HG02970 (cell line): ENCODE measurements at regions not wholly inside any gene's neighbourhood (a gene's known extent, or its start where the extent isn't known, plus 50 kb on each side); places are given as distances from the start of the nearest gene placed in this dataset.
"Not testable (repeated sequence)": the region's sequence is repeated elsewhere in the genome, so short reads cannot be mapped to it uniquely, and the experiment has no call there.

Experiments used
- ATAC-seq: cut with Tn5 transposase; IDR thresholded peaks from one replicate; pipeline ENCODE4 v1.9.1; 2021; ENCODE audit warnings: mild to moderate bottlenecking, moderate library complexity, moderate number of reproducible peaks; ENCODE audit not compliant: unreplicated experiment, low FRiP score

DNA sequence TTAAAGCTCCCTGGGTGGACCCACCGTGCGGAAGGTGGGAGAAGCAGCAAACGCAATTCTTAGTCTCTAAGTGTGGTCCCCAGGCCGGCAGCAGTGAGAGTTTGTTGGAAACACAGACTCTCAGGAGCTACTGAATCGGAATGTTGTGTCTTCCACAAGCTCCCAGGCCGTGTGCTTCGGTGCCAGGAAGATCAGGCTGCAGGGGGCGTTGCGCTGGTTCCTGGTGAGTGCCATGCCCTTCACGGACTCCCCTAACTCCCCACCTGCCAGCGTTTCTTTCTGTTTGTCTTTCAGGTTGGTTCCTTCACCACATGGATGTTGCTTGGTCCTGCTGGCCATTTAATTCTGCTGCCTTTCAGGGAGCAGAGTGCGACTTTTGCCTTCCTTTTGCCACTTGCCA is 91.2 kb upstream of the PITRM1 start:
- no peak for ATAC-seq

GRCh38 chr10:3263082-3263481 is 90.5 kb upstream of the PITRM1 start:
- ATAC-seq = no peak

DNA sequence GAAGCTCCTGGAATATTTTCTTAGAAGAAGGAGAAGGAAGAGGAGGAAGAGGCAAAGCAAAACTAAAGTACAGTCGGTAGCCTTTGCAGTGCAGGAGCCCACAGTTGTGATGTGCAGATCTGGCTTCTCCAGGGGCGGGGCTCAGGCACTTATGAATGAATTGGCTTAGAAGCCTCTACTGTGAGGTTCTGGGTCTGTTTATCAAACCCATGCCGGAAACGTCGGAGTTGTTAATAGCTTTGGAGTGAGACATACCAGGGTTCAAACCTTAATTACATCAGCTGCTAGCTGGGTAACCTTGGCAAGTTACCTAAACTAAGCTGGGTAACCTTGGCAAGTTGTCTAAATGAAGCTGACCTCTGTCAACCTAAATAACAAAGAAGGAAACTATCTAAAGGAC is 89.3 kb upstream of the PITRM1 start:
- no peak for ATAC-seq

DNA sequence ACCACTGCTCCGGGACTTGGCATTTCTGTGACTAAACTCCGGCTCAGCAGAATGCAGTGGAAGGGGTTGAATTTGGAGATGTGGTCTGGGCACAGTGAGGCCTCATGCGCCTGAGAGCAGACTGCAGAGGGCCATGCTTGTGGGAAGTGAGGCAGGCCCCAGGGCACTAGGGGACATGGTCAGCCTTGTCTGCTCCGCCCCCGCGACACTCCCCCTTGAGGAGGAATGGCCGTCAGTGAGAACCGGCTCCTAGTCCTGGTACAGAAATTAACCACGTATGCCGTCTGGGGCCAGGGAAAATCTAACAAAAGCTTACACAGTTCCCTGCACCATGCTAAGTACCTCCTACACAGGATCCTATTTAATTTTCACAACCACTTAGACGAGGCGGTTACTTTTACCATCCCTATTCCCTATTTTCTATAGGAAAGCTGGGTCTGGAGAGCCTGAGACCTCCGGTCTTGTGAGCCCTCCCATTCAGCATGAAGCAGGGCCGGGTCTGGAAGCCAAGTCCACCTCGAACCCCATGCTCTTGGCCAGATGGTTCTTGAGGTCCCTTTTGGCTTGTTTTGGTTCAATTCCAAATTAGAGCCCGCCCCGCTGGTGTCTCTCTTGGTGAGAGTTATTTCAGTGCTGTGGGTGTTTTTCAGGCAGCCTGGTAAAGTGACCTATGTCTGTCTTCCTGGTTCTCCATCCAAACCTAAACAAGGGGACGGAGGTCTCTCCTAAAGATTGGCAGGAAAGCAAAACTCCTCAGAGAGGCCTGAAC is 87.7 kb upstream of the PITRM1 start:
- no peak for ATAC-seq

DNA sequence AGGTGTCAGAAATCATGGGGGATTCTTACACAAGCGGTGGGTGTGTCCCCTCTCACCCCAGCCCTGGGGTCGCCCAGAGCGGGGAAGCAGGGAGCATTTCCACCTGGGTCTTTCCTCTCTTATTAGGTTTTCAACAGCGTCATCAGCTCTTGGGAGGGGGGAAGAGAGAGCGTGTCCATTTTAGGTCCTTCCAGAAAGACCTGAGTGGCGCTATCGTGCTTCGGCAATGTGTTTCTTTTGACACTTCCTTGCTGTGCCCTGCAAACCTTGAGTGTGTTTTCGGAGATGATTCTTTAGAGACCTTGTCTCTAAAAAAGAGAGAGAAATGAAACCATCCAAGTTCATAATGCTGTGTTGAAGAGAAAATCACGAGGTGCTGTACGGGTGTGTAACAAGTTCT is 86.9 kb upstream of the PITRM1 start:
- no peak for ATAC-seq

DNA sequence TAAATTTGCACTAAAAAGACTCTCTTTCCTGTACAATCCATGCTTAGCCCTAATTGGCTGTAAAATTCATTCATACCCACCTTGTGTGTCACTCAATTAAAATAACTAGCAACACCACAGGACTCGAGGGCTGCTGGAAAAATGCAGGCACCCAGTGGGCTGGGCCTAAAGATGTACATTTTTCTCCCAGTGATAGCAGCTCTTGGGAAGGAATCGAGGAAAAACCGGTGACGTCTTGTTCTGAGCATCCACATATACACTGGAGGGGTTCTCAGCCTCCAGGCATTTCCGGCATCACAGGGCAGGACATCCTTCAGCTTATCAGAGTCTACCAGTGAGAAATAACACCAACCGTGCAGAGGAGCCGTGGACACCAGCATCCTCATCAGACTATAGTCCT is 85.8 kb upstream of the PITRM1 start:
- no peak for ATAC-seq

DNA sequence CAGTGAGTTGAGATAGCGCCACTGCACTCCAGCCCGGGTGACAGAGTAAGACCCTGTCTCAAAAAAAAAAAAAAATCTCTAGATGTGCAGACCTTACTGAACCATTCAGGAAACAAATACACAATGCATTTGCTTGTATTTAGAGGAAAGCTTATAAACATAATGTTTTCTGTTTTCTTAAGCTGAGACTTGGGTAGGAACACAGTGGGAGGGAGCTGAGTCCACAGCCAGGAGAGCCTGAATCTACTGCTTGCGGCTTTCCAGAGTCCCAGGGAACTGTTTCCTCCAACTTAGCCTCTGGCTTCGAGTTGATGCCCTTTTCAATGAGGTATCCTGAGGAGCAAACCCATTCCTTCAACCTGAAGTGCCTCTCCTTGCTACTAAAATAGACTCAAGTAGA is 83.0 kb upstream of the PITRM1 start:
- no peak for ATAC-seq

DNA sequence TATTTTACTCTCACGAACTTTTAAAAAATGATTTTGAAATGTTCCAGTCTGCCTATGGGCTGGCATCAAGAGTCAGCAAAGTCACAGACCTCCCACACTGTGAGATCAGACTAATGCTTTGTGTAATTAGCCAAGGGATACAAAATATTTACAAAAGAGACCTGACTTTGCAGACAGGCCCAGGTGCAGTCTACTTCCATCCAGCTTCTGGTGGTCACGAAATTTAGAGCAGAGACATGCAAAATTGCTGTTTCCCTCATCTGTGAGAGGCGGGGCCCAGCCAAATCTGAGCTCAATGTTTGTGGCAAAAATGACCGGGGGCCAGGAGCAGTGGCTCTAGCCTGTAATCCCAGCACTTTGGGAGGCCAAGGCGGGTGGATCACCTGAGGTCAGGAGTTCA is 82.5 kb upstream of the PITRM1 start:
- no peak for ATAC-seq

DNA sequence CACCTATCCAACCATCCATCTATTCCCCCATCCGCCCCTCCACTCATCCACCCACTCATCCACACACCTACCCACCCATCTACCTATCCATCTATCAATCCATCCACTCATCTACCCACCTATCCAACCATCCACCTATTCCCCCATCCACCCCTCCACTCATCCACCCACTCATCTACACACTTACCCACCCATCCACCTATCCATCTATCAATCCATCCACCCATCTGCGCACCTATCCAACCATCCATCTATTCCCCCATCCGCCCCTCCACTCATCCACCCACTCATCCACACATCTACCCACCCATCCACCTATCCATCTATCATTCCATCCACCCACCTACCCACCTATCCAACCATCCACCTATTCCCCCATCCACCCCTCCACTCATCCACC is 81.4 kb upstream of the PITRM1 start:
- ATAC-seq = not testable (repeated sequence)

GRCh38 chr10:3251172-3251571 is 78.6 kb upstream of the PITRM1 start:
- ATAC-seq = no peak

- ATAC-seq = no peak
Measured at GRCh38 chr10:3249307-3249889, 76.8 kb upstream of the PITRM1 start.

GRCh38 chr10:3248526-3249306 is 76.1 kb upstream of the PITRM1 start:
- ATAC-seq = no peak

DNA sequence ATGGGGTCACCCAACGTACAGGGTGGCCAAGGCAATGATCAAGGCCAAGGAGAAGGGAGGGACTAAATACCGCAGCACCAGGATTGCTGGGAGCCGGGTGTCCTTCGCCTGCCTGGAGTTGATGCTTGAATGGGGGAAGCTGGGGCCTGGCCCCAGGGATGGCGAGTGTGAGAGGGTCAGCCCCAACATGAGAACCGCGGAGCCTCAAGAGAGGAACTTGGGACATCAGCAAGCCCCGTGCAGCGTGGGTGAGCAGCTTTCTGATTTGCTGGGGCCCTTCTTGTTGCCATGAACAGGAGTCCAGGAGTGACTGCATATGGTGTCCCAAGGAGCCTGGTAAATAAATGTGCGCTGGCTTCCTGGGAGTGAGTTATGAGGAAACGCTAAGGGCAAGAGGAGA is 72.8 kb upstream of the PITRM1 start:
- ATAC-seq = no peak

GRCh38 chr10:3241967-3242650 is 69.5 kb upstream of the PITRM1 start:
- no peak for ATAC-seq

GRCh38 chr10:3241274-3241921 is 68.8 kb upstream of the PITRM1 start:
- ATAC-seq = no peak

GRCh38 chr10:3239920-3240894 is 67.6 kb upstream of the PITRM1 start:
- no peak for ATAC-seq

- ATAC-seq = no peak
Measured at GRCh38 chr10:3239066-3239919, 66.7 kb upstream of the PITRM1 start.

- no peak for ATAC-seq
Measured at GRCh38 chr10:3238115-3238871, 65.7 kb upstream of the PITRM1 start.
